ENCODE measurements at regions not wholly inside any gene's neighbourhood (a gene's known extent, or its start where the extent isn't known, plus 50 kb on each side); places are given as distances from the start of the nearest gene placed in this dataset.

DNA sequence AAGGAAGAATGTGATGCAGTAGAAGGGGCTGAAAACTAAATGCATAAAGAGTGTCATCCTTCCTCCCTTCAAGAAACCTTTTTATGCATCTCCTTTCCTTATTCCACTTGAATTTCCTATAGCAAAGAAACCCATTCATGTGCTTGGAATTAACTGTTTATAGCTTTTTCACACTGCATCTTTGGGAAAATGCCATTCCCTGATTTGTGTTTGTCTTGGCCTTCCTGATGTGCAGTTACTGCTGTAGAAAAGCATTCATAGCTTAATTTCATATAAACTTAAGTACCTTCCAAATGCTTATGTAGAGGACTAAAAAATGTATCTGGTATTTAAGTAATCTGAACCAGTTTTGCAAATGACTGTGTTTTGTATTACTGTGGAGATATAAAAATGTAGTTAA is 61.8 kb downstream of the SDR9C7 start:
- Mint-ChIP-seq H3K27me3 (ENCODE audit: low read depth) (peaks cover 12% of the 10 kb centered on the region), H3K9me3 (peaks cover 90% of the 10 kb centered on the region), H3K27ac (no peak overlapping the region), H3K4me1 (peaks cover 7% of the 10 kb centered on the region), H3K36me3 (peaks cover 25% of the 10 kb centered on the region), H3K4me3 (no peak overlapping the region)
- DNase-seq (ENCODE audit: low spot score) (no peak), ATAC-seq (no peak)
- POLR2A ChIA-PET = no interaction called here
- no peak for TF ChIP-seq TP53 (CRISPR knock-in tag; IDR thresholded peaks at IDR 0.05)
- no peak for TF ChIP-seq ESRRA (CRISPR knock-in tag; IDR thresholded peaks at IDR 0.05; ENCODE audit: borderline replicate concordance)
- TF ChIP-seq, protein P1, sequence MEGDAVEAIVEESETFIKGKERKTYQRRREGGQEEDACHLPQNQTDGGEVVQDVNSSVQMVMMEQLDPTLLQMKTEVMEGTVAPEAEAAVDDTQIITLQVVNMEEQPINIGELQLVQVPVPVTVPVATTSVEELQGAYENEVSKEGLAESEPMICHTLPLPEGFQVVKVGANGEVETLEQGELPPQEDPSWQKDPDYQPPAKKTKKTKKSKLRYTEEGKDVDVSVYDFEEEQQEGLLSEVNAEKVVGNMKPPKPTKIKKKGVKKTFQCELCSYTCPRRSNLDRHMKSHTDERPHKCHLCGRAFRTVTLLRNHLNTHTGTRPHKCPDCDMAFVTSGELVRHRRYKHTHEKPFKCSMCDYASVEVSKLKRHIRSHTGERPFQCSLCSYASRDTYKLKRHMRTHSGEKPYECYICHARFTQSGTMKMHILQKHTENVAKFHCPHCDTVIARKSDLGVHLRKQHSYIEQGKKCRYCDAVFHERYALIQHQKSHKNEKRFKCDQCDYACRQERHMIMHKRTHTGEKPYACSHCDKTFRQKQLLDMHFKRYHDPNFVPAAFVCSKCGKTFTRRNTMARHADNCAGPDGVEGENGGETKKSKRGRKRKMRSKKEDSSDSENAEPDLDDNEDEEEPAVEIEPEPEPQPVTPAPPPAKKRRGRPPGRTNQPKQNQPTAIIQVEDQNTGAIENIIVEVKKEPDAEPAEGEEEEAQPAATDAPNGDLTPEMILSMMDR (IDR thresholded peaks at IDR 0.05) = no peak
- no peak for TF ChIP-seq JAZF1 (CRISPR knock-in tag; IDR thresholded peaks at IDR 0.05)
- TF ChIP-seq, protein P2, sequence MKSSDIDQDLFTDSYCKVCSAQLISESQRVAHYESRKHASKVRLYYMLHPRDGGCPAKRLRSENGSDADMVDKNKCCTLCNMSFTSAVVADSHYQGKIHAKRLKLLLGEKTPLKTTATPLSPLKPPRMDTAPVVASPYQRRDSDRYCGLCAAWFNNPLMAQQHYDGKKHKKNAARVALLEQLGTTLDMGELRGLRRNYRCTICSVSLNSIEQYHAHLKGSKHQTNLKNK (CRISPR knock-in tag; IDR thresholded peaks at IDR 0.05) = no peak
- no peak for TF ChIP-seq FOXP1 (CRISPR knock-in tag; IDR thresholded peaks at IDR 0.05; ENCODE audit: borderline replicate concordance)
- no peak for TF ChIP-seq PRRX2 (CRISPR knock-in tag; IDR thresholded peaks at IDR 0.05)
- TF ChIP-seq GRHL2 (CRISPR knock-in tag; IDR thresholded peaks at IDR 0.05; ENCODE audit: insufficient replicate concordance, severe bottlenecking) = no peak
- no peak for TF ChIP-seq ZNF263 (CRISPR knock-in tag; IDR thresholded peaks at IDR 0.05; ENCODE audit: low read depth)
- no peak for TF ChIP-seq CREM (CRISPR knock-in tag; IDR thresholded peaks at IDR 0.05)
- TF ChIP-seq, protein P3, sequence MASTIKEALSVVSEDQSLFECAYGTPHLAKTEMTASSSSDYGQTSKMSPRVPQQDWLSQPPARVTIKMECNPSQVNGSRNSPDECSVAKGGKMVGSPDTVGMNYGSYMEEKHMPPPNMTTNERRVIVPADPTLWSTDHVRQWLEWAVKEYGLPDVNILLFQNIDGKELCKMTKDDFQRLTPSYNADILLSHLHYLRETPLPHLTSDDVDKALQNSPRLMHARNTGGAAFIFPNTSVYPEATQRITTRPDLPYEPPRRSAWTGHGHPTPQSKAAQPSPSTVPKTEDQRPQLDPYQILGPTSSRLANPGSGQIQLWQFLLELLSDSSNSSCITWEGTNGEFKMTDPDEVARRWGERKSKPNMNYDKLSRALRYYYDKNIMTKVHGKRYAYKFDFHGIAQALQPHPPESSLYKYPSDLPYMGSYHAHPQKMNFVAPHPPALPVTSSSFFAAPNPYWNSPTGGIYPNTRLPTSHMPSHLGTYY (CRISPR knock-in tag; IDR thresholded peaks at IDR 0.05) = no peak
- TF ChIP-seq NR1H2 (CRISPR knock-in tag; IDR thresholded peaks at IDR 0.05) = no peak
- TF ChIP-seq, protein P4, sequence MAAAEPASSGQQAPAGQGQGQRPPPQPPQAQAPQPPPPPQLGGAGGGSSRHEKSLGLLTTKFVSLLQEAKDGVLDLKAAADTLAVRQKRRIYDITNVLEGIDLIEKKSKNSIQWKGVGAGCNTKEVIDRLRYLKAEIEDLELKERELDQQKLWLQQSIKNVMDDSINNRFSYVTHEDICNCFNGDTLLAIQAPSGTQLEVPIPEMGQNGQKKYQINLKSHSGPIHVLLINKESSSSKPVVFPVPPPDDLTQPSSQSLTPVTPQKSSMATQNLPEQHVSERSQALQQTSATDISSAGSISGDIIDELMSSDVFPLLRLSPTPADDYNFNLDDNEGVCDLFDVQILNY (CRISPR knock-in tag; IDR thresholded peaks at IDR 0.05) = no peak
- TF ChIP-seq IRF2 (CRISPR knock-in tag; IDR thresholded peaks at IDR 0.05; ENCODE audit: borderline replicate concordance, low read depth) = no peak
- no peak for TF ChIP-seq SMAD3 (CRISPR knock-in tag; IDR thresholded peaks at IDR 0.05; ENCODE audit: borderline replicate concordance)
- TF ChIP-seq, protein P5, sequence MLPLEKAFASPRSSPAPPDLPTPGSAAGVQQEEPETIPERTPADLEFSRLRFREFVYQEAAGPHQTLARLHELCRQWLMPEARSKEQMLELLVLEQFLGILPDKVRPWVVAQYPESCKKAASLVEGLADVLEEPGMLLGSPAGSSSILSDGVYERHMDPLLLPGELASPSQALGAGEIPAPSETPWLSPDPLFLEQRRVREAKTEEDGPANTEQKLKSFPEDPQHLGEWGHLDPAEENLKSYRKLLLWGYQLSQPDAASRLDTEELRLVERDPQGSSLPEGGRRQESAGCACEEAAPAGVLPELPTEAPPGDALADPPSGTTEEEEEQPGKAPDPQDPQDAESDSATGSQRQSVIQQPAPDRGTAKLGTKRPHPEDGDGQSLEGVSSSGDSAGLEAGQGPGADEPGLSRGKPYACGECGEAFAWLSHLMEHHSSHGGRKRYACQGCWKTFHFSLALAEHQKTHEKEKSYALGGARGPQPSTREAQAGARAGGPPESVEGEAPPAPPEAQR (CRISPR knock-in tag; IDR thresholded peaks at IDR 0.05) = no peak
- CTCF ChIA-PET = interaction anchor here (0.6 kb wide), 1 partner anchor 1008 kb away, joined by 3 read pairs; no protein-coding TSS in a partner anchor

DNA sequence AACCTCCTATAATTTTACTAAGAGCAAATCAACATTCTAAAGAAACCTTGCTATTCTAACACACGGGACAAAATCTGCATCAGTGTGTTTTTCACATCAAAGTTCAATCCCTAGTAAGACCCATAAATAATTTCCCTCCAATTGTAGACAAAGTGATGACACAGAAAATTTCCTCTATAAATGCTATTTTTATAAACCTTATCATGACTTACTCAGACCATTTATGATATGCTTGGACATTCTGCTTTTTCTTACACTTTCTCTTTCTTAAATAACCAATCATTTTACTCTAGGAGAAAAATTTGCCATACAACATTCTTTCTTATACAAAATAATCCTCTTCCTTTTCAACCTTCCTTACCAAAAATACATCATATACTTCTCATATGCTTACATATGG is 67.0 kb downstream of the SDR9C7 start:
- H3K27ac Mint-ChIP-seq = no peak overlapping the region
- DNase-seq (ENCODE audit: low spot score) = no peak
- H3K36me3 Mint-ChIP-seq = peaks cover 54% of the 10 kb centered on the region
- POLR2A ChIA-PET = no interaction called here
- no peak overlapping the region for H3K4me3 Mint-ChIP-seq
- H3K9me3 Mint-ChIP-seq = peaks cover 89% of the 10 kb centered on the region
- H3K27me3 Mint-ChIP-seq (ENCODE audit: low read depth) = peaks cover 28% of the 10 kb centered on the region
- CTCF ChIA-PET = no interaction called here
- H3K4me1 Mint-ChIP-seq = no peaks in the 10 kb centered on the region
- ATAC-seq = no peak
- TF ChIP-seq ZNF396 (CRISPR knock-in tag; IDR thresholded peaks at IDR 0.05; ENCODE audit: borderline replicate concordance) = no peak
- TF ChIP-seq, protein P2 (CRISPR knock-in tag; IDR thresholded peaks at IDR 0.05) = no peak
- TF ChIP-seq, protein P6, sequence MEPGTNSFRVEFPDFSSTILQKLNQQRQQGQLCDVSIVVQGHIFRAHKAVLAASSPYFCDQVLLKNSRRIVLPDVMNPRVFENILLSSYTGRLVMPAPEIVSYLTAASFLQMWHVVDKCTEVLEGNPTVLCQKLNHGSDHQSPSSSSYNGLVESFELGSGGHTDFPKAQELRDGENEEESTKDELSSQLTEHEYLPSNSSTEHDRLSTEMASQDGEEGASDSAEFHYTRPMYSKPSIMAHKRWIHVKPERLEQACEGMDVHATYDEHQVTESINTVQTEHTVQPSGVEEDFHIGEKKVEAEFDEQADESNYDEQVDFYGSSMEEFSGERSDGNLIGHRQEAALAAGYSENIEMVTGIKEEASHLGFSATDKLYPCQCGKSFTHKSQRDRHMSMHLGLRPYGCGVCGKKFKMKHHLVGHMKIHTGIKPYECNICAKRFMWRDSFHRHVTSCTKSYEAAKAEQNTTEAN (CRISPR knock-in tag; IDR thresholded peaks at IDR 0.05) = no peak
- no peak for TF ChIP-seq ETV6 (CRISPR knock-in tag; IDR thresholded peaks at IDR 0.05)
- TF ChIP-seq, protein P7, sequence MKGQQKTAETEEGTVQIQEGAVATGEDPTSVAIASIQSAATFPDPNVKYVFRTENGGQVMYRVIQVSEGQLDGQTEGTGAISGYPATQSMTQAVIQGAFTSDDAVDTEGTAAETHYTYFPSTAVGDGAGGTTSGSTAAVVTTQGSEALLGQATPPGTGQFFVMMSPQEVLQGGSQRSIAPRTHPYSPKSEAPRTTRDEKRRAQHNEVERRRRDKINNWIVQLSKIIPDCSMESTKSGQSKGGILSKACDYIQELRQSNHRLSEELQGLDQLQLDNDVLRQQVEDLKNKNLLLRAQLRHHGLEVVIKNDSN (CRISPR knock-in tag; IDR thresholded peaks at IDR 0.05) = no peak
- no peak for TF ChIP-seq NR3C1 (CRISPR knock-in tag; conservative IDR thresholded peaks at IDR 0.05; ENCODE audit: low read depth)
- TF ChIP-seq NR2C2 (CRISPR knock-in tag; IDR thresholded peaks at IDR 0.05) = no peak
- no peak for TF ChIP-seq GABPB1 (CRISPR knock-in tag; IDR thresholded peaks at IDR 0.05)
- TF ChIP-seq ATF1 (CRISPR knock-in tag; IDR thresholded peaks at IDR 0.05) = no peak
- TF ChIP-seq, protein P8, sequence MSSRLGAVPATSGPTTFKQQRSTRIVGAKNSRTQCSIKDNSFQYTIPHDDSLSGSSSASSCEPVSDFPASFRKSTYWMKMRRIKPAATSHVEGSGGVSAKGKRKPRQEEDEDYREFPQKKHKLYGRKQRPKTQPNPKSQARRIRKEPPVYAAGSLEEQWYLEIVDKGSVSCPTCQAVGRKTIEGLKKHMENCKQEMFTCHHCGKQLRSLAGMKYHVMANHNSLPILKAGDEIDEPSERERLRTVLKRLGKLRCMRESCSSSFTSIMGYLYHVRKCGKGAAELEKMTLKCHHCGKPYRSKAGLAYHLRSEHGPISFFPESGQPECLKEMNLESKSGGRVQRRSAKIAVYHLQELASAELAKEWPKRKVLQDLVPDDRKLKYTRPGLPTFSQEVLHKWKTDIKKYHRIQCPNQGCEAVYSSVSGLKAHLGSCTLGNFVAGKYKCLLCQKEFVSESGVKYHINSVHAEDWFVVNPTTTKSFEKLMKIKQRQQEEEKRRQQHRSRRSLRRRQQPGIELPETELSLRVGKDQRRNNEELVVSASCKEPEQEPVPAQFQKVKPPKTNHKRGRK (CRISPR knock-in tag; IDR thresholded peaks at IDR 0.05; ENCODE audit: borderline replicate concordance) = no peak
